ENCODE measurements at regions not wholly inside any gene's neighbourhood (a gene's known extent, or its start where the extent isn't known, plus 50 kb on each side); places are given as distances from the start of the nearest gene placed in this dataset.

DNA sequence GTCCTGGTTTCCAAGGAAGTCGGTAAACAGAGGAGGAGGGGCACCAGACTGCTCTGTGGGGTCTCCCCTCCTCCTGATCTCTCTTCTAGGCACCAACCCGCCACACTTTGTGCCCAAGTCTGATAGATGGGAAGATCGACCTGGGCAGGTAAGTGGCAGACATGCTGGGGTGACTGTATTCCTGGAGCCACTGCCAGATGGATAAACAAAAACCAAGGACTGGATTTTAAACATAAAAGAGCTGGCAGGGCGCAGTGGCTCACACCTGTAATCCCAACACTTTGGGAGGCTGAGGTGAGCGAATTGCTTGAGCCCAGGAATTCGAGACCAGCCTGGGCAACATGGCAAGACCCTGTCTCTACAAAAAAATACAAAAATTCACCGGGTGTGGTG lies 181.2 kb downstream of the ANAPC1 start:
- no peak for DNase-seq (ENCODE audit: low read depth in 3 of 3, low spot score in 1 of 3)

DNA sequence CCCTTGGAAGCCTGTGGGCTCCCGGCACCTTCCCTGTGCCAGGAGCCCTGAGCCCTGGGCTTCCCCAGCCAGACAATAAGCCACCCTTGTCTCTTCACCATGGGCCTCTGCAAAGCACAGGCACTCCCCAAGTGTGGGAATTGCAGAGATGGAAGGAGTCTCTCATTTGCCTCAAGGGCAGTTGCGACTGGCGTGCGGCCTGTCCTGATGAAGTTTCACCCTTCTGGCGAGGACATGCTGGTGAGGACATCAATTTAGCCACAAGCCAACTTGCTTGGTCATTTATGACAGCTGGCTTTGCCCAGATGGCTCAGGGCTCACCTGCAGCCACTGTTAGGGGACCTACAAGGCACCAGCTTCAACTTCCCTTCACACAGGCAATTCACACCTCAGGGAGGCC lies 180.2 kb downstream of the ANAPC1 start:
- no peak for DNase-seq (ENCODE audit: low read depth in 3 of 3, low spot score in 1 of 3)

DNA sequence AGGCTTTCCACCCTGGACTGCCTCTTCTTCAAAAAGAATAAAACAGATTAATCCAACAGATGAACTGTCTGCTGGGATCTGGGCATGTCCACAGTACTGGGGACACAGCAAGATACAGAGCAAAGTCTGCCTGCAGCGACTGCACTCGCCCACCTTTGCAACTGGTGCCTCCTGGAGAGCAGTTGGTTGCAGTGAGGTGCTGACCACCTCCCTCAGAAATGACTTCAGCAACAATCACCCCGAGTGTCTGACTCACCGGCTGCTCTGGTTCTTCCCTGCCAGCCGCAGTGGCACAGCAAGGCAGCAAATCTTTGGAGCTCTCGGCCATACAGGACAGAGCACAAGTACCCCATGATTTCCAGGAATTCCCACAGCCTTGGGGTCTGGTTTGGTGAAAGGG lies 179.7 kb downstream of the ANAPC1 start:
- no peak for DNase-seq (ENCODE audit: low read depth in 3 of 3, low spot score in 1 of 3)

DNA sequence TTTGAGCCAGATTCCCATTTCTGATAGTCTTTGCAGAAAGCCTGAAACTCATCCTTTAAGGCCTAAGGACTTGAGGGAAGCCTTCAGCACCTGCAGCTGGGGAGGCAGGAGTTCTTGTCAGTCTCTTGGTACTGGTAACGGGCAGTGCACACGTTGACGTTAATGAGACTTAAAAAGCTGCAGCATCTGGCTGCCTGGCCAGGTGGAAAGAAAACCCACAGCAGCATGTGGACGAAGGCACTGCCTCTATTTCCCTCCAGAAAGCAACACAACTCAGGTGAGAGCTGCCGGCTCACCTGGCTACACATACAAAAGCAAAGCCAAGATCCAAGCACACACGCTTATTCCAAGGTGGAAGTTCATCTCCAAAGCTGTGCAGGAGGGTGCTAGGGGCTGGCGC lies 178.8 kb downstream of the ANAPC1 start:
- no peak for DNase-seq (ENCODE audit: low read depth in 3 of 3, low spot score in 1 of 3)

DNA sequence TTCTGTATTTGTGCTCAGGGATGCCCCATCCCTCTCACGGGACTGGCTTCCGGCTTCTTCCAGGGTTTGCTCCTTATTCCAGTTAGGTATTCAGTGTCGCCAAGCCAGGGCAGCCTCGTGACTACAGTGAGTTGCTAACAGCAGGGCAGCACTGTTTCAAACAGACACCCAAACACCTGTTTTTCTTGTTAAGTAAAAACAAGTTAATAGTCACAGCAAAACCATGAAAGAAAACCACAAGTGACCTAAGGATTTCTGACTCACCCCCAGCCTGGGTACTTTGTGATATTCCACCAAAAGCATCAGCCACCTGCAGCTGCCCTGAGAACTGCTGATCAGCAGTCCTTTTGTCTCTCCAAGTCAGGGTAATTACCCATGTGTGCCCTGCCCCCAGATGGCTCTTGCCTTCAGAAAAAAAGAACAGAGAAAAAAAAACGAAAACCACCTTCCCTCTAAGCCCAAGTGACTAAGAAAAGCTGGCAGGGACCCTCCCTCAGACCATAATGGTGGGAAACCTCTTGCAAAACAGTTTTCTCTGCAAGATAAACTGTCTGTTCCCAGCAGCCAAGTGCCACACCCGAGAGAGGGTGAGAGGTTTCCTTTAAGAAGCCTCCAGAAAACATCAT lies 178.2 kb downstream of the ANAPC1 start:
- peak in 1 of 3 donors; percentile 20 for DNase-seq (ENCODE audit: low read depth in 3 of 3, low spot score in 1 of 3)

DNA sequence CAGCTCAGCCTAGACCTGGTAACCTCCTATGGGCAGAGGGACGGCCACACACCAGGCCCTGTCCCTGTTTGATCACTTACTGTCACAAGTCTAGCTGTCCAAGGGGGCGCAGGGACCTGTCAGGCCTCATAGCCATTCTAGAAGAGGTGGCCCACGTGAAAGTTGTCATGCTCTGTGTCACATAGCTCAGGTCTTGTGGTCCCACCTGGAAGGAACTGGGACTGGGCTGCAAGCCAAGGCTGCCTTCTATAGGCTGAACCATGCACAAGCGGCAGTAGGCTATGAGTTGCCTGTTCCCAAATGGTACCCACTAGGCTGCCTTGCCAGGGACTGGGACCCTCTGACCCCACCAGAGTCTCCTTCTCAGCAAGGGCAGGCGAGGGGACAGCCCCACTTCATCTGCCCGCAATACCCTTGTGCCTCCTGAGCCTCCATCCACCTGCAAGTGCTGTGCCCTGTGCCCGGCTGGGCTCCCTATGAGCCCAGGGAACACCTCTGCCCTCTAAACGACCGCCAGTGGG lies 177.5 kb downstream of the ANAPC1 start:
- no peak for DNase-seq (ENCODE audit: low read depth in 3 of 3, low spot score in 1 of 3)

DNA sequence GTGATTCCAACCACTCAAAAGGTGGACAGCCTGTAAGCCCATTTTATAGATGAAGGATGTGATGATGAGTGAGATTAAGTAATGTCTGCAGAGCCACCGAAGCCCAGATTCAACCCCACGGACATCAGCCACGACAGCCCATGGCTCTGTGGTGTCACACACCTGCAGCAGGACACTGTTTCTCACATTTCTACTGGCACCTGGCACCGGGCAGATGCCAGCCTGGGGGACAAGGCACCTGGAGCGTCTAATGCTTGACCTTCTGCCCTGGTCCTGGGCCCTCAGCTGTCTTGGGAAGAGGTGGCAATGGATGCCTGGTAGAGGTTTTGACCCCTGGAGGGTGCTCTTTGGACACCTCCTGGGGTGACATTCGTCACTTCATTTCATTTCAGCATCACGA lies 176.3 kb downstream of the ANAPC1 start:
- no peak for DNase-seq (ENCODE audit: low read depth in 3 of 3, low spot score in 1 of 3)

DNA sequence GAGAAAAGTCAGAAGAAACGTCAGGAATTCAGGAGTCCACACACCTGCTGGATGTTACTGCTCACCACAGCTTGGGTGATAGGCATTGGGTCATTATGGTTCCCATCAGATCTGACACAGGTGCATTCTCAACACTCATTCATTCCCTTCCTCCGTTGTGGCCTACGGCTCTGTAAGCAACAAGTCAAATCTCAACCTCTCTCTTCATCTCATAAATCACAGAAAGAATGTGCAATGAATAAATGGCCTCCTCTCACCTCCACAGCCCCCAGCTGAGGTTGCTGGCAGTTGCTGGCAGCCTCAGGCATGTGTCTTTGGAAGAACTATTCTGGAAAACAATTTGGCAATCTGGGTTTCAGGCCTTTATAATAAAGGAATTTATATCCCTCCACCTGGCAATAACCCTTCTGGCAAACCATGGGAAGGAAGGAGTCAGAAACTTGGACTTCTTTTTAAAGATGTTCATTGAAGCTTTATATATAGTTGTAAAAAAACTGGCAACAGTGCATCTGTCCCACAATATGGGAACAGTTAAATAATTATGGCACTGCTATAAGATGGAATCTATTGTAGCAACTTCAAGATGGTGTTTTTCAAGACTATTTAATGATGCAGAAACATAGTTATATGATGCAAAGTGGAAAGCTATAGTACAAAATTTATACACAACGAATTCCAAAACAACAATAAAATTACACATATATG lies 175.4 kb downstream of the ANAPC1 start:
- no peak for DNase-seq (ENCODE audit: low read depth in 3 of 3, low spot score in 1 of 3)

DNA sequence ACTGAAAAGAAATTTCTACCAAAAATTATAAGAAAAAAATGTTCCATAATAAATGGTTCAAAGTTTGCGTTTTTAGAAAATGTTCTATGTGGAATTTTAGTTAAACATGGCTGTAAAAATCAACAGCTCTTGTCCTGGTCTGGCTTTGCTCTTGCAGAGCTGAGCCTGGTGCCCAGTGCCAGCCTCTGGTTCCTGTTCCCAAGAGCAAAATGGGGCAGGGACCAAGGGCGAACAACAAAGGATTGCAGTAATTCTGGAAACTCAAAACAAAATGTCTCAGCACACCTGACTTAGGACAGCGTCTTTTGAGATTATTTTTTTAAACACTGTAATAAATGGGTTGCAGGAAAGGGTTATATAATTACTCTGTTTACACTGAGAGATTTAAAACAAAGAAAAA lies 174.7 kb downstream of the ANAPC1 start:
- no peak for DNase-seq (ENCODE audit: low read depth in 3 of 3, low spot score in 1 of 3)

DNA sequence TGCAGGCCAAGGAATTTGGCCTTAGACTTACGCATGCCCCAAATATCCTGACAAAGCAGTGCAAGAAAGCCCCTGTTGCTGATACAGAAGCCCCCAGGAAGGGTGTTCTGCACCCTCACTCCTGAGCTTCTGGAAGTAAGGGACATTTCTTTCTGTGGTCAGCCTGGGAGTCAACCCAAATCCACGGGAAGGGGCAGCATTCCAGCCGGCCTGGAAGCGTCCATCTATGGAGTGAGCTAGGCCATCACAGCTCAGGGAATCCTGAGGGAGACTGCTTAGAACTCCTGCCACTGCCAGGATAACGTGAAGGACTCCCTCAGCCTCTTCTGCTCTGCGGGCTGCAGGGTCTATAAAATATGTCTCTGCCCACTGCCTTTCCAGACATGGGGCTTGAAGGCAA lies 173.9 kb downstream of the ANAPC1 start:
- DNase-seq (ENCODE audit: low read depth in 3 of 3, low spot score in 1 of 3) = no peak

DNA sequence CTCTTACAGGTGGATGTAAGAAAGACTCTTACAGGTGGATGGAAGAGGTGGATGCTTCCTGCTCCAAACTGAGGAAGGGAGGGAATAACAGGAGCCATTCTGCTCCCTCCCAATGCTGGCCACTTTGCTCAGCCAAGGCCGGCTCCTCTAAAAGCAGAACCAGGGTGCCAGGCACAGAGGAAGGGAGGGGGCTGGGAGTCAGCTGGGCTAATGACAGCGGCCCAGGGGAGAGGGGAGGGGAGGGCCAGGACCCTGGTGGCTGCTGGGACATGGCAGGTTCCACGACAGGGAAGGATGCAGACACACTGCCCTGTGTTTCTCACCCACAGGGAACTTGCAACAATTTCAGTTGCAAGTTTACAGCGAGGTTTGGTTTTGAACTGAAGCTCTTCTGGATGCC lies 173.4 kb downstream of the ANAPC1 start:
- DNase-seq (ENCODE audit: low read depth in 3 of 3, low spot score in 1 of 3) = no peak

DNA sequence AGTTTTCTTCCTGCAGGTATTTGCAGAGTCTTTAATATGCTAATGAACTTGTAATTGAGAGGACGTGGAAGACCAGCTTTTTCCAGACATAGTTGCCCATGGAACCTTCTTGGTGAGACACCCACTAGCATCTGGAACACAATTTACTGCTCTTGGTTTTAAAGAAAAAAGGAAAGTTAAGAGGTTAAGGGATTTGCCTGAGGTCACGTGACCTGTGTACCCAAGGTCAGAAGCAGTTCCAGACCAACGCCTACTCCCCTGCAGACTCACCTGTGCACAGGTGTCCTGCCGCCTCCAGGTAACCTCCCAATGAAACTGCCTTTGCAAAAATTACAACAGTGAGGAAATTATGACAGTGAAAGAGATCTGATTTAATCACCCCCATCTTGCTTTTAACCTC lies 172.7 kb downstream of the ANAPC1 start:
- no peak for DNase-seq (ENCODE audit: low read depth in 3 of 3, low spot score in 1 of 3)

DNA sequence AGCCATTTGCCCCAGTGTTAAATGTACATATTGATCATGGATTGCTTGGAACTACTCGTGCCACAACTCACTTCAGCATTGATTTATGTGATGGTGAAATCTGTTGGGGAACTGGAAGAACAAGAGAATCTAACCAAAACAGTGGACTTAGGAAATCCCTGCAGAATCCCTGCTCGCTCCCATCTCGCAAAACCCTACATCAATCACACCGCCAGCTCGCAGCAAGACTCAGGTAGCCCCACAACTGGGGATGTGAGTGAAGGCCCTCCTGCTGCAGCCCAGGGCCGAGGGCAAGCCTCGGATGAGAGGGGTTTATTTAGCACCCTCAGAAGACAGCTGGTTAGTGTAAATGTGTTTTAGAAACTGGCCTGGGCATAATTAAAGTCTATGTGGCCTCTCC lies 171.6 kb downstream of the ANAPC1 start:
- DNase-seq (ENCODE audit: low read depth in 3 of 3, low spot score in 1 of 3) = no peak

DNA sequence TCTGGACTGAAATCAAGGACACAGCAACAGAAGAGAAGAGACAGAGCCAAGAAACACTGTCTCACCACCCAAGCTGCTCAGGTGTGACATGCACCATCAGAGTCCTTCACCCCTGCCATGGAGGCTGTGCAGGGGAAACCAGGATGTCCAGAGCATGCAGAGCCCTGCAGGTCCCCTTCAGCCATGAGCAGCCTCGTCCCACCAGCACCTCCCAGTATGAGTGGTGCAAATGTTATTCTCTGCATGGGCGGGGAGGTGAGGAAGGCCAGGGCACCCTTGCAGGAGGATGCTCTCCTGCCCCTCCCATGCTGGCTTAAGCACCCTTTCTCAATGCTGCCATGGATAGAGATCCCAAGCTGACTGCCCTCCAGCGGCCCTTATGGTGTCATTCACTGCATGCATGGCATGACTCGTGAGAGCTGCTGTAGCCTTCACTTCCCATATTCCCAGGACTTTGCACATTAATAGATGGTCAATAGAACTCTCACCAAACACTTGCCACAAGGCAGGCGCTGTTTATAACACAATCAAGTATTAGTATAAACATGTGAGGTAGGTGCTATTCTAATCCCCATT lies 171.0 kb downstream of the ANAPC1 start:
- DNase-seq (ENCODE audit: low read depth in 3 of 3, low spot score in 1 of 3) = no peak

DNA sequence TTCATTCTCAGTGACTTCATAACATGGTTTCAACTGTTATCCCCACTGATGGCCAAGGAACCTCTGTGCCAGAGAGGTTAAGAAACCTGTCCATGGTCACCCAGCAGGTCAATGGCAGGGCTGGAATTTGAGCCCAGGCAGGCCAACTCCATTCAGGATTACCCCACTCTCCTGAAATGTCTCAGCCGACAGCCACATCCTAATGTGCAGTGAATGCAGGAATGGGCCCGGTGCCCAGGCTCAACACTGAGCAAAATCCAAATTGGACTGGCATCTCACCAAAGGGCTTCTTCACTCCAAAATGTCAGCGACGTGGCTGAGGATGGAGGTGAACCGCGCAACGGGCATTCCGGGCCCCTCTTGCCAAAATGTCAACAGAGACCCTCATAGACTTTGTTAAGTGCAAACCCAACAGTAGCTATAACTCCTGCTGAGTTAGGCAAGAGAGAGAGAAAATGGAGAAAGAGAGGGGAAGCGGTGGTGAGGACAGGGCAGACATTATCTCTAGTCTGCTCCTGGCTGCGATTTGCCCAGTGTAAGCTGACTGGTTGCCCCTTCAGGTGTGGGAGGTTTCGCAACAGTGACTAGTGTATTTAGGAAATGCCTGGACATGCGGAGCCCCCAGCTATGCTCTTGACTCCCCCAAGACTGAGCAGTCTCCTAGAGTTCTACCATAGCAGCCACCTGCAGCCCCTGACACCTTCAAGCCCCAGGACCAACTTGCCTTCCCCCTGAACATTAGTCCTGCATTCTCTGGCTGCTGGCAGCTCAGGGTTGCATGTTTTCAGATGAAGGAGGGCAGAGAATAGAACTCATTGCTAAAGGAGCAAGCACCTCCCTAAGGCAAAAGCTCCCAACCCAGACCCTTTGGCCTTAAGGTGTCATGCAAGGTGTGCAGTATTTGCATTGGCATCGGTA lies 167.7 kb downstream of the ANAPC1 start:
- no peak for DNase-seq (ENCODE audit: low read depth in 3 of 3, low spot score in 1 of 3)

DNA sequence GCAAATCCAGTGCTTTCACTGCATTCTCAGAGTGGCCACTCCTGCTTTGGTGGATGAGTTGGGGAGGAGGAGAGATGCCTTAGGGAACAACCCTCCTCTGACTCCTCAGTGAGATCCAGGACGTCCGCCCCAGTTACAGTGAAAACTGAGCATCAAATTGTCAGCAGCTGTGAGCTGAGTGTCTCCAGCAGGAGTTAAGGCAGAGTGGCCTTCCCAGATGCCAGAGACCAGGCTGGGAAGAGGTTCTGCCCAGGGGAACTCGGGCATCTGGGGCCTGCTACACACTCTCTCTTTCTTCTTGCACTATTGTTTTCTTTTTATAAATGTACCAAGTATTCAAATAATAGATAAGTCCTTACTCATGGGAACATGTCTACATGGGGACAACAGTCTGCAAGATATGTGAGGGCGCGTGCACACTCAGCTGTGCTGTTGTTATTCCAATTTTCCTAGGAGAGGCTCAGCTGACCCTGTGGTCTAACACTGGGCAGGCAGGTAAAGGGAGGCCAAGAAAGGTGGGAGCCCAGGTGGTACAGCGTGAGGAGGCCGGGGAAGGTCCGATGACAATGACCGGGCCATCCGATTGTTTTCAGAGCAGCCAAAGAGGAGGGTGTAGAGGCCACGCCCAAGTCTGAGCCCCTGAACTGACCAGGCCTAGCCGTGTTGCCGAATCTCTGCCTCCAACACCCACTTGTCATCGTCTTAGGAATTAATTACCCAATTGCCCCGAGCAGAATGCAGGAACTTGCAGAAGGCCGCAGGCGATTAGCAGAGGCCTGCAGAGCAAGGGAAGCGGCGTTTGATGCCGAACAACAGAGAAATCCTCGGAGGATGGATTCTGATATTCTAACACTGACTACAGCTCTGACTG lies 166.9 kb downstream of the ANAPC1 start:
- DNase-seq (ENCODE audit: low read depth in 3 of 3, low spot score in 1 of 3) = no peak
